ENCODE measurements at regions not wholly inside any gene's neighbourhood (a gene's known extent, or its start where the extent isn't known, plus 50 kb on each side); places are given as distances from the start of the nearest gene placed in this dataset.

- H3K4me1 ChIP-seq (ENCODE audit: control insufficient read depth, insufficient read depth, low read length, poor library complexity, severe bottlenecking): no peaks in the 10 kb centered on the region
- no peaks in the 10 kb centered on the region for H3K36me3 ChIP-seq (ENCODE audit: control insufficient read depth, insufficient read depth, low read length)
- no peak overlapping the region for H3K4me3 ChIP-seq (ENCODE audit: insufficient read depth, low read depth, low read length, poor library complexity, severe bottlenecking)
- H3K9me3 ChIP-seq (ENCODE audit: control insufficient read depth, low read length): peaks cover 7% of the 10 kb centered on the region
- no peaks in the 10 kb centered on the region for H3K27me3 ChIP-seq (replicated peaks; ENCODE audit: control insufficient read depth, insufficient read depth, low read length, poor library complexity, severe bottlenecking)
- H3K27ac ChIP-seq (ENCODE audit: insufficient read depth, low read length, poor library complexity, severe bottlenecking): no peak overlapping the region
- no peak for DNase-seq
Observed at GRCh38 chr15:38154837-38155236, 97.8 kb upstream of the SPRED1 start.

GRCh38 chr15:38163658-38164057 is 89.0 kb upstream of the SPRED1 start:
- no peaks in the 10 kb centered on the region for H3K36me3 ChIP-seq (ENCODE audit: control insufficient read depth, insufficient read depth, low read length)

DNA sequence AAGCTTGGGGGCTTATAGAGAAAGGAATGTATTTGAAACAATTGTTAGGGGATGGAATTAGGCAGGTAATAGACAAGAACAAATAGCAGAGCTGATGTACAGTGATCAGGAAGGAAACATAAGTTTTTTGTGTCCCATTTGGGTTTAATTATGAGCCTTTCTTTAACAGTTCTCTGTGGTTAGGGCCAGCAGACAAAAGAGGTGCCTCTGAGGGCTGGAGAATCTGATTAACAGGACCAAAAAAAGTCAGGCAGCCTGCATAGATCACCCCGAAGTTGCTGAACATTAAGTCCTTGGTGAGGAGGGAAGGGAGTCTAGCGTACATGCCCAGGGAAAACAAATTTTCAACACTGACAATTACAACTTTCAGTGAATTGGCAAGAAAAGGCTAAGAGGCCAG is 88.6 kb upstream of the SPRED1 start:
- H3K27ac ChIP-seq (ENCODE audit: insufficient read depth, low read length, poor library complexity, severe bottlenecking): no peak overlapping the region
- H3K4me1 ChIP-seq (ENCODE audit: control insufficient read depth, insufficient read depth, low read length, poor library complexity, severe bottlenecking): no peaks in the 10 kb centered on the region
- H3K9me3 ChIP-seq (ENCODE audit: control insufficient read depth, low read length): no peaks in the 10 kb centered on the region
- no peak for DNase-seq
- no peak overlapping the region for H3K4me3 ChIP-seq (ENCODE audit: insufficient read depth, low read depth, low read length, poor library complexity, severe bottlenecking)
- no peaks in the 10 kb centered on the region for H3K36me3 ChIP-seq (ENCODE audit: control insufficient read depth, insufficient read depth, low read length)
- no peaks in the 10 kb centered on the region for H3K27me3 ChIP-seq (replicated peaks; ENCODE audit: control insufficient read depth, insufficient read depth, low read length, poor library complexity, severe bottlenecking)

More at GRCh38 chr15:38163658-38164057, 89.0 kb upstream of the SPRED1 start:
- no peaks in the 10 kb centered on the region for H3K4me1 ChIP-seq (ENCODE audit: control insufficient read depth, insufficient read depth, low read length, poor library complexity, severe bottlenecking)
- H3K27ac ChIP-seq (ENCODE audit: insufficient read depth, low read length, poor library complexity, severe bottlenecking): no peak overlapping the region
- H3K9me3 ChIP-seq (ENCODE audit: control insufficient read depth, low read length): no peaks in the 10 kb centered on the region
- H3K27me3 ChIP-seq (replicated peaks; ENCODE audit: control insufficient read depth, insufficient read depth, low read length, poor library complexity, severe bottlenecking): no peaks in the 10 kb centered on the region
- no peak for DNase-seq
- H3K4me3 ChIP-seq (ENCODE audit: insufficient read depth, low read depth, low read length, poor library complexity, severe bottlenecking): no peak overlapping the region

- H3K4me1 ChIP-seq (ENCODE audit: control insufficient read depth, insufficient read depth, low read length, poor library complexity, severe bottlenecking): no peaks in the 10 kb centered on the region
- no peak overlapping the region for H3K27ac ChIP-seq (ENCODE audit: insufficient read depth, low read length, poor library complexity, severe bottlenecking)
- no peak for DNase-seq
- no peaks in the 10 kb centered on the region for H3K36me3 ChIP-seq (ENCODE audit: control insufficient read depth, insufficient read depth, low read length)
- H3K27me3 ChIP-seq (replicated peaks; ENCODE audit: control insufficient read depth, insufficient read depth, low read length, poor library complexity, severe bottlenecking): no peaks in the 10 kb centered on the region
- H3K9me3 ChIP-seq (ENCODE audit: control insufficient read depth, low read length): no peaks in the 10 kb centered on the region
- H3K4me3 ChIP-seq (ENCODE audit: insufficient read depth, low read depth, low read length, poor library complexity, severe bottlenecking): no peak overlapping the region
Observed at GRCh38 chr15:38164507-38164906, 88.1 kb upstream of the SPRED1 start.

- no peak for DNase-seq
- Histone ChIP-seq H3K36me3 (ENCODE audit: control insufficient read depth, insufficient read depth, low read length) (no peaks in the 10 kb centered on the region), H3K9me3 (ENCODE audit: control insufficient read depth, low read length) (no peaks in the 10 kb centered on the region), H3K27ac (ENCODE audit: insufficient read depth, low read length, poor library complexity, severe bottlenecking) (no peak overlapping the region), H3K27me3 (replicated peaks; ENCODE audit: control insufficient read depth, insufficient read depth, low read length, poor library complexity, severe bottlenecking) (no peaks in the 10 kb centered on the region), H3K4me1 (ENCODE audit: control insufficient read depth, insufficient read depth, low read length, poor library complexity, severe bottlenecking) (no peaks in the 10 kb centered on the region), H3K4me3 (ENCODE audit: insufficient read depth, low read depth, low read length, poor library complexity, severe bottlenecking) (no peak overlapping the region)
Observed at GRCh38 chr15:38168467-38169070, 84.1 kb upstream of the SPRED1 start.

DNA sequence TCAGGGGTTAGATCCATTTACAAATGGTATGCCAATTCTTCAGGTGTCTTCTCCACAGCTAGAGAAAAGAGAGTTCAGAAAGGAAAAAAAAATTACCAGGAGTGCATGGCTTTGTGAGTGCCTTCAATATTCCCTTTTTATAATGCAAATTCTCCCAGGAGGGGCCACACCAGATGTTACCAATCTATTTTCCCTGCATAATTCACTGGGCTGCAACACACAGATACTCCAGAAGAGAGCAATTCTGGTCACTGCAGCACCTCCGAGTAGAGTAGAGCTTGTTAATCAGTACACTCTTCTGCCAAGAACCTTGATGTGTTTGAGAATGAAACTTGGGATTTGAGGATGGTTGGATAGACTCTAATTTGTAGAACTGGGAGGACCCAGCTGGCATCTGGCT is 80.7 kb upstream of the SPRED1 start:
- H3K36me3 ChIP-seq (ENCODE audit: control insufficient read depth, insufficient read depth, low read length): no peaks in the 10 kb centered on the region
- DNase-seq: no peak
- H3K27ac ChIP-seq (ENCODE audit: insufficient read depth, low read length, poor library complexity, severe bottlenecking): no peak overlapping the region

DNA sequence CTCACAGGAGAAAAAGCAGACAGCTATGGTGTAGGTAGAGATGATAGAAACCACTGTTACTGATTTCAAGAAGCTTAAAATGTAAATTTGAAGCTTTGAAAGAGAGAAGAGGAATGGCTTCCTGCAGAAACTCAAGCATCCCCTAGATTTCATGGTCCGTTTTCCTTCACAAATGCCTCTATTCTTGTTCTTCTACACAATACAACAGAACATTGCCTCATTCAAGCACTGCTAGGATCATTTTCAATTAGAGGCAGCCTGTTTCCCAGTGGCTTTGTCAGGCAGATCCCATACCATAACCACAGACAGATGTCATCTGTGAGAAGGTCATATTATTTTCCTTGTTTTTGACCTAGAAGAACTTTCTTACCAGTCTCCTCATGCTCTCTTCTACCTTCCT is 77.9 kb upstream of the SPRED1 start:
- no peak overlapping the region for H3K4me3 ChIP-seq (ENCODE audit: insufficient read depth, low read depth, low read length, poor library complexity, severe bottlenecking)
- H3K36me3 ChIP-seq (ENCODE audit: control insufficient read depth, insufficient read depth, low read length): no peaks in the 10 kb centered on the region
- DNase-seq: no peak
- H3K4me1 ChIP-seq (ENCODE audit: control insufficient read depth, insufficient read depth, low read length, poor library complexity, severe bottlenecking): no peaks in the 10 kb centered on the region
- H3K27ac ChIP-seq (ENCODE audit: insufficient read depth, low read length, poor library complexity, severe bottlenecking): no peak overlapping the region
- no peaks in the 10 kb centered on the region for H3K9me3 ChIP-seq (ENCODE audit: control insufficient read depth, low read length)
- no peaks in the 10 kb centered on the region for H3K27me3 ChIP-seq (replicated peaks; ENCODE audit: control insufficient read depth, insufficient read depth, low read length, poor library complexity, severe bottlenecking)

More for the DNA sequence above, 80.7 kb upstream of the SPRED1 start:
- no peaks in the 10 kb centered on the region for H3K27me3 ChIP-seq (replicated peaks; ENCODE audit: control insufficient read depth, insufficient read depth, low read length, poor library complexity, severe bottlenecking)
- no peaks in the 10 kb centered on the region for H3K4me1 ChIP-seq (ENCODE audit: control insufficient read depth, insufficient read depth, low read length, poor library complexity, severe bottlenecking)
- H3K4me3 ChIP-seq (ENCODE audit: insufficient read depth, low read depth, low read length, poor library complexity, severe bottlenecking): no peak overlapping the region
- H3K9me3 ChIP-seq (ENCODE audit: control insufficient read depth, low read length): no peaks in the 10 kb centered on the region

GRCh38 chr15:38176155-38176554 is 76.5 kb upstream of the SPRED1 start:
- Histone ChIP-seq H3K27ac (ENCODE audit: insufficient read depth, low read length, poor library complexity, severe bottlenecking) (no peak overlapping the region), H3K9me3 (ENCODE audit: control insufficient read depth, low read length) (no peaks in the 10 kb centered on the region), H3K36me3 (ENCODE audit: control insufficient read depth, insufficient read depth, low read length) (no peaks in the 10 kb centered on the region), H3K27me3 (replicated peaks; ENCODE audit: control insufficient read depth, insufficient read depth, low read length, poor library complexity, severe bottlenecking) (no peaks in the 10 kb centered on the region), H3K4me3 (ENCODE audit: insufficient read depth, low read depth, low read length, poor library complexity, severe bottlenecking) (no peak overlapping the region), H3K4me1 (ENCODE audit: control insufficient read depth, insufficient read depth, low read length, poor library complexity, severe bottlenecking) (no peaks in the 10 kb centered on the region)
- no peak for DNase-seq

DNA sequence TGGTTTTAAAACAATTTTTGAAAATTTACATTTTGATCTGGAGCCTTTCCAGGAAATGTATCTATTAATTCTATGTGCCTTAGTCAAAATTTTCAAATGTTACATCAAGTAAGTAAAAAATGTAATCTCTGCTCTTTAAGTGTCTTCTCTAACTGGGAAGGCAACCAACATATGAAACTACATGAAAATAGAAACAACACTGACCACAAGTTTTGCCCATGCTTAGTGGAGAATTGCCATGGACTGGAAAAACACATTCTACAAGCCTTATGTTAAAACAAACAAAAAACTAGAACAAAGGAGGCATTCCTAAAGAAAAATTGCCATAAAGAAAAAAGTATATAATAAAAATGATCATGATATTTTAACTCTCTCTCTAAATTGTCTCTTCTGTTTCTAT is 75.9 kb upstream of the SPRED1 start:
- DNase-seq: no peak

DNA sequence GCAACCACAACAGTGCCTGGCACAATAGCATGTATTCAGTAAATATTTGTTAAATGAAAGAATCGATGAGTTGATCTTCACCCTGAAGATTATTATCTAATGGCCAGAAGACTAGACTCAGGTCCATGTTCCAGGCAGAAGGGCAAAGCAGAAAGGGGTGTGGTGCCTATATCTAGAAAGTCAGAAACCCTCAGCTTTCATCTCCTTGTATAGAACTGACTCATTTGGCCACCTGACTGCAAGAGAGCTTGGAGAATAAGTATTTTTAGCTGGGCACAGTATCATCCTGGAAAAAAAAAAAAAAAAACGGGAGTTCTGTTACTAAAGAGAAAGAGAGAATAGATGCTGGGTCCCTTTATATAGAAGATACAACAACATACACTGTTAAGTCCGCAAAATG is 69.7 kb upstream of the SPRED1 start:
- H3K36me3 ChIP-seq (ENCODE audit: control insufficient read depth, insufficient read depth, low read length): no peaks in the 10 kb centered on the region
- H3K9me3 ChIP-seq (ENCODE audit: control insufficient read depth, low read length): no peaks in the 10 kb centered on the region
- no peak overlapping the region for H3K4me3 ChIP-seq (ENCODE audit: insufficient read depth, low read depth, low read length, poor library complexity, severe bottlenecking)
- H3K27me3 ChIP-seq (replicated peaks; ENCODE audit: control insufficient read depth, insufficient read depth, low read length, poor library complexity, severe bottlenecking): no peaks in the 10 kb centered on the region
- H3K4me1 ChIP-seq (ENCODE audit: control insufficient read depth, insufficient read depth, low read length, poor library complexity, severe bottlenecking): no peaks in the 10 kb centered on the region
- DNase-seq: no peak
- H3K27ac ChIP-seq (ENCODE audit: insufficient read depth, low read length, poor library complexity, severe bottlenecking): no peak overlapping the region

More for the DNA sequence above, 75.9 kb upstream of the SPRED1 start:
- H3K36me3 ChIP-seq (ENCODE audit: control insufficient read depth, insufficient read depth, low read length): no peaks in the 10 kb centered on the region
- no peak overlapping the region for H3K4me3 ChIP-seq (ENCODE audit: insufficient read depth, low read depth, low read length, poor library complexity, severe bottlenecking)
- H3K27me3 ChIP-seq (replicated peaks; ENCODE audit: control insufficient read depth, insufficient read depth, low read length, poor library complexity, severe bottlenecking): no peaks in the 10 kb centered on the region
- no peak overlapping the region for H3K27ac ChIP-seq (ENCODE audit: insufficient read depth, low read length, poor library complexity, severe bottlenecking)
- no peaks in the 10 kb centered on the region for H3K9me3 ChIP-seq (ENCODE audit: control insufficient read depth, low read length)
- H3K4me1 ChIP-seq (ENCODE audit: control insufficient read depth, insufficient read depth, low read length, poor library complexity, severe bottlenecking): no peaks in the 10 kb centered on the region

Data from effector memory CD4-positive, alpha-beta T cell (primary cell).